NB4 (cell line): ENCODE measurements at regions not wholly inside any gene's neighbourhood (a gene's known extent, or its start where the extent isn't known, plus 50 kb on each side); places are given as distances from the start of the nearest gene placed in this dataset.

Experiments used
- CTCF ChIP-seq: IDR thresholded peaks from one replicate; pipeline ENCODE4 v1.5.1; 2012; ENCODE audit warnings: low read depth, low read length
- MYC ChIP-seq: IDR thresholded peaks from 2 replicates; pipeline ENCODE4 v1.6.1; 2011; ENCODE audit warnings: low read depth, low read length
- TF ChIP-seq, protein P1 (sequence below): IDR thresholded peaks from 2 replicates; pipeline ENCODE4 v1.6.1; 2011; ENCODE audit warnings: low read depth, low read length

DNA sequence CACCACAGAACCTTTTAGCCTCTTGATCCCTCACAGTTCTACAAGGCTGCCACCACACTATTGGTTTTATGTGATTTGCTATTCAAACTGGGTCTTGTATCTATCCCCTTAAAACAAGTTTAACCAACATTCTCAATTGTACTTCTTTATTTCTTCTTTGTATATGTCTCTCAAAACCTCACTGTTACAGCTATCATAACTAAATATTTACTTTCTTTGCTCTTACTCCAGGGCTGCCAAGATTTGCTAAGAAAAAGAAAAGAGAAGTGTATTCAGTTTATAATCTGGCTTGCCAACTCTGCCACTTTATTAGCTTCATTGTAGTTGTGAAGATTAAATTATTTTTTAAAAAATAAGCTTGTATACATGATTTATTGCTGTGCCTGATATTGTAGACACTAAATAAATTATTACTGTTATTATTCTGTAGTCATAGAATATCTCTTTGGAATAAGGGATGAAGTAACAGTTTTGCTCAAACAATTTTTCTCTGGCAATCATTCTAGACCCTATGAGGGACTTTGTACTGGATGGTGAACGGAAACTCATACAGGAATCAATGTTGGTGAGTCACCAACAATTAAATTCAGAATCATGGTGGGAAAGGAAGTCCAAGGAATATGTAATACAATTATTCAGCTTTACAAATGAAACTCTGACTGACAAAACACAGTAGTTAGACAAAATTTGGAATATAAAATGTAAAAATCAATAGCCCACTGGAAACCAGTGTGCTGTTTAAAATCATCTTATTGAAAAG lies 127.1 kb upstream of the DCAF8L1 start:
- TF ChIP-seq CTCF (no peak), MYC (no peak)
- TF ChIP-seq, protein P1, sequence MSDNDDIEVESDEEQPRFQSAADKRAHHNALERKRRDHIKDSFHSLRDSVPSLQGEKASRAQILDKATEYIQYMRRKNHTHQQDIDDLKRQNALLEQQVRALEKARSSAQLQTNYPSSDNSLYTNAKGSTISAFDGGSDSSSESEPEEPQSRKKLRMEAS, result no peak
